ENCODE measurements at regions not wholly inside any gene's neighbourhood (a gene's known extent, or its start where the extent isn't known, plus 50 kb on each side); places are given as distances from the start of the nearest gene placed in this dataset.
"Not testable (repeated sequence)": the region's sequence is repeated elsewhere in the genome, so short reads cannot be mapped to it uniquely, and the experiment has no call there.

DNA sequence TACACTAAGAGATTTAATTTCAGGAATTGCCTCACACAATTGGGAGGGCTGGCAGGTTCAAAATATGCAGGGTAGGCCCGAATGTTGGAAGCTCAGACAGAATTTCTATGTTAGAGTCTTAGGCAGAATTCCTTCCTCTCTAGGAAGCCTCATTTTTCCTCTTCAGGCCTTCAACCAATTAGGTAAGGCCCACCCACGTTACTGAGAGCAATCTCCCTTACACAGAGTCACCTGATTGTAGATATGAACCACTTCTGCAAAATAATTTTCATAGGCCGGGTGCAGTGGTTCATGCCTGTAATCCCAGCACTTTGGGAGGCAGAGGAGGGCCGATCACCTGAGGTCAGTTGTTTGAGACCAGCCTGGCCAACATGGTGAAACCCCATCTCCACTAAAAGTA, 50.2 kb upstream of the HIVEP1 start:
- DNase-seq (ENCODE audit: low spot score in 2 of 2): no peak
- FAIRE-seq: no peak

DNA sequence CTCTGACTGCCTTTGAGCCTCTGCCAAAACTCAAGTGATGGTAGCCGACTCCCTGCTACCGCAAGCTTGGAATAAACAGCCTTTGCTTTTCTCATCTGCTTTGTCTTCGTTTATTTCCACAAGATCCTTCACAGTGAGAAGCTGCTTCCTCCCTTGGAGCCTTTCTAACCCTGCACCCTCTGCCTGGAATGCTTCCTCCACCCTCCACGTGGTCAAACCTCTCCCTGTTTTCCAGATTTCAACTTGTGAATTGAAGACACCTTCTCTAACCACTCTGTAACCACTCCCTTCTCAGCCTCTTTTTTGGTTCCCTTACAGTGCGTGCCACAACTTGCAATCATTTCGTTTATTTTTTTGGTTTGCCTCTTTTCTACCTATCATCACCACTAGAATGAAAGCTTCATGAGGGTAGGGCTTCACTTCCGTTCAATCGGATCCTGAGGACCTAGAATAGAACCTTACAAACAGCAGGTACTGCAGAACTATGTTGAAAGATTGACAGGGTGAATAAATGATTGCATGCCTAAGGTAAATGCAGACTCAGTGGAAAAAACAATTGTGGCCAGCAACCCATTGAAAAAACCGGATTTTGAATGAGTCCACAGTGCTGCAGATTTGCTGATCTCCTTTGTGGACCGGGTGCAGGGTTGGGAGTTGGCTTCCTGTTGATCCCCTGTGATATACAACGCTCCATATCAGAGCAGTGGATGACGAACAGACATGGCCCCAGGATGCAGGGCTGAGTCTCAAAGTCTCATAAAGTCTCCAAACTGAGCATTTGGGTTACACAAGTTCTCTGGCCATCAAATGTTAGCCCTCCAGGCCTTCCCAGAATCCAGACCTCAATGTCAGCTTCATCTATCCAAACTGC, 51.0 kb upstream of the HIVEP1 start:
- FAIRE-seq: no peak
- DNase-seq (ENCODE audit: low spot score in 2 of 2): no peak

- FAIRE-seq: no peak
These were observed 55.3 kb upstream of the HIVEP1 start for GRCh38 chr6:11956781-11957180.

DNA sequence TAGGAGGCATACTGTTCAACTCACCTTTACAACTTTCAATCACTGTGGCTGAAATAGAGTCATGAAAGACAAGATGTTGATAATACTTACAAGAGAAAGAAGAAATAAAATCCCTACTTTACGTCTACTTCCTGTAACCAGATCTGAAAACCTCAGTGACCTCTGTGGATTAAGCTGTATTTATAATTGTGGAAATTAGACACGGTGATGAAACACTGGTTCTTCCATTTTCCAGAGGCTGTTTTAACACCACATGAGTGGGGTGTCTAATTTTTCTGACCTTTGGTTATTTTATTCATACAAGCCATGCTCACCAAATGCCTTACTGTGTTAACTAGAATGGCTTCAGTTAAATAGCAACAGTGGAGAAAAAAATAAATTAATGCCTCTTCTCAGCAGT, 58.5 kb upstream of the HIVEP1 start:
- FAIRE-seq (no peak), DNase-seq (ENCODE audit: low spot score in 2 of 2) (no peak)

More at GRCh38 chr6:11956781-11957180, 55.3 kb upstream of the HIVEP1 start:
- no peak for DNase-seq (ENCODE audit: low spot score in 2 of 2)

GRCh38 chr6:11952316-11952715, 59.8 kb upstream of the HIVEP1 start:
- FAIRE-seq (no peak), DNase-seq (ENCODE audit: low spot score in 2 of 2) (no peak)

GRCh38 chr6:11951868-11952267, 60.2 kb upstream of the HIVEP1 start:
- DNase-seq (ENCODE audit: low spot score in 2 of 2): no peak
- no peak for FAIRE-seq

GRCh38 chr6:11950109-11950508, 62.0 kb upstream of the HIVEP1 start:
- FAIRE-seq (no peak), DNase-seq (ENCODE audit: low spot score in 2 of 2) (no peak)

GRCh38 chr6:11947575-11947974, 64.5 kb upstream of the HIVEP1 start:
- DNase-seq (ENCODE audit: low spot score in 2 of 2) (no peak), FAIRE-seq (no peak)

DNA sequence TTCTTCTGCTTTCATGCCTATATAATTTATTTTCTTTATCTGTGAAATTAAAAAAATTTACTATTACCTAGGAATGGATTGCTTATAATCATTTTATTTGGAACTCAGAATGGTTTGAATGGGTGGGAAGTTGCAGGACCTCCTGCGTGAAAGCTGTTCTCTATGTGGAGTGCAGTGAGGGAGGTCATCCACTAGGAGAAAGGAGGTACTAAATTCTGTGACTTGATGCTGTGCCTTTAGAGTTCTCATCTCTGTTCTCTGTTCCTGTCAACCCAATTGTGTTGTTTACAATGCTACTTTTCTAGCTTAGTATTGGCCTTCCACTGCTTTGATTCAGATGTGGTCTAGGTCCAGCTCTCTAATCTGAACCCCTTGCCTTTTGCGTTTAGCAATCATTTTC, 65.0 kb upstream of the HIVEP1 start:
- FAIRE-seq (no peak), DNase-seq (ENCODE audit: low spot score in 2 of 2) (no peak)

- FAIRE-seq: no peak
- no peak for DNase-seq (ENCODE audit: low spot score in 2 of 2)
These were observed 68.0 kb upstream of the HIVEP1 start for GRCh38 chr6:11944111-11944510.

- DNase-seq (ENCODE audit: low spot score in 2 of 2): no peak
- no peak for FAIRE-seq
These were observed 69.1 kb upstream of the HIVEP1 start for GRCh38 chr6:11943060-11943459.

DNA sequence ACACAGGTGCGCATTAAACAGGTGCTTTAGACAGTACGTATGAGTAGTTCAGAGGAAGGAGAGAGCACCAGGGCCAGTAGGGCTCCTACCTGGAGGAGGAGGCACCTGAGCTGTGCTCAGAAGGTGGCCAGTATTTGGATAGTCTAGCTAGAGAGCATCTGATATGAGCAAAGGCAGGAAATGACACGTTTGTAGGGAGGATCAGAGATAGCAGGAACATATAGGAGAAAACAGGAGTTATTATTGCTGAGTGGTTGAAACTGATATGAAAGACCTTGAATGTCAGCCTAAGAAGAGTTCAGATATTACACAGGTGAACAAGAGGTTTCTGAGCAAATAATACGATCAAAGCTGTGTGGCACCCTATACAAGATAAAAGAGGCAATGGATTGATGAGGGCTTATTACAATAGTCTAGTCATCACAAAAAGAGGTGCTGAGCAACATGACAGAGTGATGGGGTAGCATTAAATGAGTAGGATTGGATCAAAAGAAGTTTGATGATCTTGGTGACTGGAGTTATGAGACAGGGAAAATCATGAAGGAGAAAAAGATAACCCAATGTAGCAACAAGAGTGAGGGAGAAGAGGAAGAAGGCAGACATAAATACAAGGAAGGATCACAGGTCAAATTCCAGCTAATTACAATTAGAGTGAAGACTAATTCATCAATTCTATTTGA, 69.8 kb upstream of the HIVEP1 start:
- FAIRE-seq: no peak
- no peak for DNase-seq (ENCODE audit: low spot score in 2 of 2)

- peak; percentile 34 for FAIRE-seq
These were observed 71.5 kb upstream of the HIVEP1 start for GRCh38 chr6:11940532-11941166.

DNA sequence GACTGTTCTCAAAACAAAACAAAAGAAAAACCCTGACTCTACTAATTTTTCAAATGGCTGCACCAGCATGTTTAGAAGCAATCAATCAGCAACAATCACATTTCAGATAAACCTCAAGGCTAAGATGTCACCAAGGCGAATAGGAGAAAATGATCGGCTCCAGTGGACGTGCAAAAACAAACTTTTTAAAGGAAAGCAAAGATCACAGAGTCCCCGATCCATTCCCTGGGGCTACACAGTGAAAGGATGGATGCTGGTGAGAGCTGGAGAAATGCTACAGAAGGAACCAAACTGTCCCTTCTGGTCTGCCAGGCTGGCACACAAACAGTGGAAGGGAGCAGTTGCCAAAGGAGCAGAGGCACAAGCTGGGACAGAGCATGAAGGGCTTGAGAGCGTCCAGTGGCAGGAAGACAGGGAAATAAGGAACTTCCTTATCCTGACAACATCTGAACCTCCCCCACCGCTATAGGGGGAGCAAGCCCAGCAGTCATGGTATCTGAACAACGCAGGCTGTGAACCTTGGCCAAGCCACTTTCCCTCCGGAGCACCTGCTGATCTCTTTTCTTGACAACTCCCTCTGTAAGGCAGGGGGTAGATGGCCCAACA, 73.7 kb upstream of the HIVEP1 start:
- DNase-seq (ENCODE audit: low spot score in 2 of 2): no peak
- no peak for FAIRE-seq

More at GRCh38 chr6:11940532-11941166, 71.5 kb upstream of the HIVEP1 start:
- not testable (repeated sequence) for DNase-seq (ENCODE audit: low spot score in 2 of 2)

GRCh38 chr6:11934638-11935037, 77.5 kb upstream of the HIVEP1 start:
- DNase-seq (ENCODE audit: low spot score in 2 of 2) (no peak), FAIRE-seq (no peak)

DNA sequence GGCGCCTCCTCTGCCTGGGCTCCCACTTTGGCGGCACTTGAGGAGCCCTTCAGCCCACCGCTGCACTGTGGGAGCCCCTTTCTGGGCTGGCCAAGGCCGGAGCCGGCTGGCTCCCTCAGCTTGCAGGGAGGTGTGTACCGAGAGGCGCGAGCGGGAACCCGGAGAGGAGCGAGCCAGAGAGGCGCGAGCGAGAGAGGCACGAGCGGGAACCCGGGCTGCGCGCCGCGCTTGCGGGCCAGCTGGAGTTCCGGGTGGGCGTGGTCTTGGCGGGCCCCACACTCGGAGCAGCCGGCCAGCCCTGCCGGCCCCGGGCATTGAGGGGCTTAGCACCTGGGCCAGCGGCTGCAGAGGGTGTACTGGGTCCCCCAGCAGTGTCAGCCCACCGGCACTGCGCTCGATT, 79.2 kb upstream of the HIVEP1 start:
- DNase-seq (ENCODE audit: low spot score in 2 of 2); FAIRE-seq: not testable (repeated sequence)

DNA sequence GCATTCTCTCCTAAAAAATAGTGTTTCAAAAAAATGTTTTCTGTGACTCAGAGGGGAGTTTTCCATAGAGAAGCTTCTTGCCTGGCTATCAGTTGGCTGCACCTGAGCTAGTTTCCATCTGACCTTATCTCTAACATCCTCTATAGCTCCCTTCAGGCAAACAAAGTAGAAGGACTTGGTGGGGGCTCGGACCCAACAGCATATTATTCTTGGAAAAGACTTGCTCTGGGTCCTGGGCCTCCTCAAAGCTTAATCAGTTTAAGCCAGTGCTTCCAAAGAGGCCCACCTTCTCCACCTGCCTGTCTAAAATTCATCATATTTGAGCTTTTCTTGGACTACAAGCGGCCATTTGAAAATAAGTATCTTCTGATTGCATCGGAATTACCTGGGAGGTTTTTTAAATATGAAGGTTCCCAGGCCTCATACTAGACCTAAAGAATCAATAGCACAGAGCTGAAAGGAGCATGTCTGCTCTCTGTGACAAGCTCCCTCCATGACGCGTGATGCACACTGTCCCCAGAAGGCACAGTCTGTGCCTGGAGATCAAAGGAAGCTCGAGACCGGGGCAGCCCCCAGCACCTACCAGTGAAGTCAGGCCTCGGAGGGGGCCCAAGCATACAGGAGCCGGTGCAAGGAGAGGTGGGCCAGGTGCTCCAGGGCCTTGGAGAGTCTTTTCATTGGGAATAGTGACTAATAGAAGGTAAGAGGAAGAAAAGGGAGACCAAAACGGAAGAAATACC, 80.6 kb upstream of the HIVEP1 start:
- DNase-seq (ENCODE audit: low spot score in 2 of 2): no peak
- FAIRE-seq: no peak

- not testable (repeated sequence) for FAIRE-seq; DNase-seq (ENCODE audit: low spot score in 2 of 2)
These were observed 81.3 kb upstream of the HIVEP1 start for GRCh38 chr6:11930834-11931233.

DNA sequence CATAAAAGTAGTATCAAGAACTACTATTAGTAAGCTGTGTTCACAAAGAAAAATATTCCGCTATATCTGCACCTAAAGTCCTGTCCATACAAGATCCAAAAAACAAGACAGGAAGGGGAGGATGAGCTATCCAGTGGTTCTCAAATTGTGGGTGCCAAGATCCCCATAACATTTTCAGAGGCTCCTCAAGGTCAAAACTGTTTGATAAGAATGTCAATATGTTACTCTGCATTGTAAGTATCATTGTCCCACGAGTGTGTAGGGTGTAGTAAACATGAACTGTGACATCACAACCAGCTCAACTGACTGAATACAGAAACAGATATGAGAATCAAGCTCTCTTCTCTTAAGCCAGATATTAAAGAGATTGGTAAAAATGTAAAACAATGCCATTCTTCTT, 81.9 kb upstream of the HIVEP1 start:
- no peak for FAIRE-seq
- DNase-seq (ENCODE audit: low spot score in 2 of 2): no peak

- DNase-seq (ENCODE audit: low spot score in 2 of 2) (no peak), FAIRE-seq (no peak)
These were observed 82.8 kb upstream of the HIVEP1 start for GRCh38 chr6:11929241-11929835.
